Subcutaneous abdominal adipose tissue (tissue), 5 donors: ENCODE measurements at regions not wholly inside any gene's neighbourhood (a gene's known extent, or its start where the extent isn't known, plus 50 kb on each side); places are given as distances from the start of the nearest gene placed in this dataset.
"Not testable (repeated sequence)": the region's sequence is repeated elsewhere in the genome, so short reads cannot be mapped to it uniquely, and the experiment has no call there.

Experiments used
- H3K27ac ChIP-seq: one replicate; pipeline ENCODE4 v1.7.0; 2013; ENCODE audit warnings: low read depth, mild to moderate bottlenecking, inconsistent platforms, low read length, moderate library complexity
- H3K27me3 ChIP-seq, 5 donors: one replicate each; pipeline ENCODE4 v1.7.0; 2013; ENCODE audit warnings: low read length in 5 of 5, inconsistent platforms in 1 of 5; ENCODE audit not compliant: control insufficient read depth in 5 of 5, insufficient read depth in 4 of 5
- H3K36me3 ChIP-seq, 5 donors: one replicate each; pipeline ENCODE4 v1.7.0; 2013; ENCODE audit warnings: low read length in 5 of 5; ENCODE audit not compliant: control insufficient read depth in 5 of 5, insufficient read depth in 5 of 5
- H3K4me1 ChIP-seq, 5 donors: one replicate each; pipeline ENCODE4 v1.7.0; 2013; ENCODE audit warnings: low read length in 5 of 5, mild to moderate bottlenecking in 3 of 5, moderate library complexity in 1 of 5; ENCODE audit not compliant: control insufficient read depth in 5 of 5, insufficient read depth in 5 of 5
- H3K4me3 ChIP-seq, 5 donors: one replicate each; pipeline ENCODE4 v1.7.0; 2013; ENCODE audit warnings: low read length in 5 of 5, low read depth in 1 of 5
- H3K9ac ChIP-seq, 5 donors: one replicate each; pipeline ENCODE4 v1.7.0; 2013; ENCODE audit warnings: low read length in 5 of 5, mild to moderate bottlenecking in 4 of 5, moderate library complexity in 3 of 5
- H3K9me3 ChIP-seq, 5 donors: one replicate each; pipeline ENCODE4 v1.7.0; 2013; ENCODE audit warnings: low read length in 5 of 5; ENCODE audit not compliant: control insufficient read depth in 5 of 5
- donor health status: healthy.
- donor health status: healthy.
- donor health status: healthy.
- donor health status: healthy.
- donor health status: healthy.

GRCh38 chrX:81957900-81958545 is 756.1 kb downstream of the SH3BGRL start:
- H3K4me1 ChIP-seq, result no peaks in the 10 kb centered on the region

GRCh38 chrX:81959964-81960363 is 758.1 kb downstream of the SH3BGRL start:
- Histone ChIP-seq H3K36me3 (no peaks in the 10 kb centered on the region), H3K27me3 (peaks cover 0 to 3% (median 0%) of the 10 kb centered on the region in 5 donors), H3K9me3 (no peaks in the 10 kb centered on the region), H3K4me1 (no peaks in the 10 kb centered on the region), H3K4me3 (no peak overlapping the region), H3K27ac (no peak overlapping the region), H3K9ac (no peak overlapping the region)

More at GRCh38 chrX:81957900-81958545, 756.1 kb downstream of the SH3BGRL start:
- no peaks in the 10 kb centered on the region for H3K36me3 ChIP-seq
- no peaks in the 10 kb centered on the region for H3K9me3 ChIP-seq
- no peak overlapping the region for H3K9ac ChIP-seq
- H3K27me3 ChIP-seq, result peaks cover 0 to 3% (median 0%) of the 10 kb centered on the region in 5 donors
- H3K4me3 ChIP-seq, result no peak overlapping the region
- H3K27ac ChIP-seq, result no peak overlapping the region

- not testable (repeated sequence) for H3K4me3 ChIP-seq, H3K9ac ChIP-seq, H3K27ac ChIP-seq, H3K36me3 ChIP-seq, H3K9me3 ChIP-seq, H3K4me1 ChIP-seq, H3K27me3 ChIP-seq
These were observed 772.5 kb downstream of the SH3BGRL start for GRCh38 chrX:81974413-81974812.

- Histone ChIP-seq H3K4me1 (no peaks in the 10 kb centered on the region), H3K4me3 (no peak overlapping the region), H3K9ac (no peak overlapping the region), H3K9me3 (no peaks in the 10 kb centered on the region), H3K36me3 (no peaks in the 10 kb centered on the region), H3K27me3 (peaks cover 0 to 9% (median 0%) of the 10 kb centered on the region in 5 donors), H3K27ac (no peak overlapping the region)
These were observed 778.1 kb downstream of the SH3BGRL start for GRCh38 chrX:81979806-81980515.

- H3K4me1 ChIP-seq, H3K9ac ChIP-seq, H3K27ac ChIP-seq, H3K27me3 ChIP-seq, H3K36me3 ChIP-seq, H3K4me3 ChIP-seq, H3K9me3 ChIP-seq: not testable (repeated sequence)
These were observed 785.3 kb downstream of the SH3BGRL start for GRCh38 chrX:81987217-81987616.

GRCh38 chrX:81996166-81996565 is 794.3 kb downstream of the SH3BGRL start:
- peaks cover 4 to 32% (median 9%) of the 10 kb centered on the region in 5 donors for H3K9me3 ChIP-seq
- no peaks in the 10 kb centered on the region for H3K36me3 ChIP-seq
- no peak overlapping the region for H3K27ac ChIP-seq

GRCh38 chrX:82029571-82030218 is 827.8 kb downstream of the SH3BGRL start:
- Histone ChIP-seq H3K9ac (no peak overlapping the region), H3K4me1 (no peaks in the 10 kb centered on the region), H3K4me3 (no peak overlapping the region), H3K27me3 (peaks cover 0 to 4% (median 0%) of the 10 kb centered on the region in 5 donors), H3K36me3 (no peaks in the 10 kb centered on the region), H3K9me3 (peaks cover 0 to 6% (median 3%) of the 10 kb centered on the region in 5 donors), H3K27ac (no peak overlapping the region)

More at GRCh38 chrX:81996166-81996565, 794.3 kb downstream of the SH3BGRL start:
- Histone ChIP-seq H3K27me3 (no peaks in the 10 kb centered on the region), H3K4me1 (no peaks in the 10 kb centered on the region), H3K9ac (no peak overlapping the region), H3K4me3 (peak overlapping the region in 1 of 5 donors; percentile 28)

- Histone ChIP-seq H3K9ac (no peak overlapping the region), H3K4me3 (no peak overlapping the region), H3K9me3 (peaks cover 0 to 10% (median 3%) of the 10 kb centered on the region in 5 donors), H3K4me1 (no peaks in the 10 kb centered on the region), H3K36me3 (no peaks in the 10 kb centered on the region), H3K27ac (no peak overlapping the region), H3K27me3 (peaks cover 0 to 3% (median 0%) of the 10 kb centered on the region in 5 donors)
These were observed 829.3 kb downstream of the SH3BGRL start for GRCh38 chrX:82031250-82031649.

- H3K9me3 ChIP-seq, result peaks cover 0 to 8% (median 5%) of the 10 kb centered on the region in 5 donors
- H3K4me3 ChIP-seq, result no peak overlapping the region
- H3K4me1 ChIP-seq, result peaks cover 0 to 2% (median 0%) of the 10 kb centered on the region in 5 donors
- H3K27me3 ChIP-seq, result peaks cover 0 to 4% (median 0%) of the 10 kb centered on the region in 5 donors
- no peak overlapping the region for H3K9ac ChIP-seq
- H3K27ac ChIP-seq, result no peak overlapping the region
- no peaks in the 10 kb centered on the region for H3K36me3 ChIP-seq
These were observed 836.9 kb downstream of the SH3BGRL start for GRCh38 chrX:82038793-82039192.

- H3K27me3 ChIP-seq, result peaks cover 0 to 7% (median 0%) of the 10 kb centered on the region in 5 donors
- H3K4me3 ChIP-seq, result no peak overlapping the region
- H3K9me3 ChIP-seq, result peaks cover 0 to 6% (median 4%) of the 10 kb centered on the region in 5 donors
- no peaks in the 10 kb centered on the region for H3K36me3 ChIP-seq
- H3K9ac ChIP-seq, result no peak overlapping the region
- H3K27ac ChIP-seq, result no peak overlapping the region
- peaks cover 0 to 2% (median 0%) of the 10 kb centered on the region in 5 donors for H3K4me1 ChIP-seq
These were observed 839.1 kb downstream of the SH3BGRL start for GRCh38 chrX:82041034-82041433.
